IPS-NIHi11 (cell line): ENCODE measurements at regions not wholly inside any gene's neighbourhood (a gene's known extent, or its start where the extent isn't known, plus 50 kb on each side); places are given as distances from the start of the nearest gene placed in this dataset.

ENCODE experiments used
- DNase-seq: peaks from one replicate; pipeline ENCODE4 v3.0.0; 2012; ENCODE audit warnings: mixed read lengths, low spot score

- DNase-seq = no peak
Measured at GRCh38 chr9:109945573-109945972, 165.6 kb downstream of the PALM2AKAP2 start.

DNA sequence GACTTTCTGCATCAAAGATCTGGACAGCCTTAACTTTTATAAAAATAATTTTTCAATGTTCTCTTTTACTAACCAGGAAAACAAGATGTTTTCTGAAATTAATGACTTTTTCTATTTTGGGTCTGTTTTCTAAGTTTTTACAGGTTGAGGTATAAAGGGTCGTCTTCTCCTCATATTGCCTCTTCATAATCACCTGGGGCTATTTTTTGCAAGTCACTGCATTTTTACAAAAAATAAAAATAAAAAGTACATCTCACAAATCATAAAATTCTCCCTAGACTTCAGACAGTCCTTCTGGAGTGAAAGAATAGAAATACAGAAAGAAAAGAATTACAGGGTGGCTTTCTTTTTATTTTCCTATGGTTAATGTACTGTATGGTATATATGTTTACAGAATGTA is 168.5 kb downstream of the PALM2AKAP2 start:
- DNase-seq = no peak

- no peak for DNase-seq
Measured at GRCh38 chr9:109950710-109951443, 170.9 kb downstream of the PALM2AKAP2 start.

GRCh38 chr9:109953300-109953699 is 173.3 kb downstream of the PALM2AKAP2 start:
- DNase-seq = no peak

DNA sequence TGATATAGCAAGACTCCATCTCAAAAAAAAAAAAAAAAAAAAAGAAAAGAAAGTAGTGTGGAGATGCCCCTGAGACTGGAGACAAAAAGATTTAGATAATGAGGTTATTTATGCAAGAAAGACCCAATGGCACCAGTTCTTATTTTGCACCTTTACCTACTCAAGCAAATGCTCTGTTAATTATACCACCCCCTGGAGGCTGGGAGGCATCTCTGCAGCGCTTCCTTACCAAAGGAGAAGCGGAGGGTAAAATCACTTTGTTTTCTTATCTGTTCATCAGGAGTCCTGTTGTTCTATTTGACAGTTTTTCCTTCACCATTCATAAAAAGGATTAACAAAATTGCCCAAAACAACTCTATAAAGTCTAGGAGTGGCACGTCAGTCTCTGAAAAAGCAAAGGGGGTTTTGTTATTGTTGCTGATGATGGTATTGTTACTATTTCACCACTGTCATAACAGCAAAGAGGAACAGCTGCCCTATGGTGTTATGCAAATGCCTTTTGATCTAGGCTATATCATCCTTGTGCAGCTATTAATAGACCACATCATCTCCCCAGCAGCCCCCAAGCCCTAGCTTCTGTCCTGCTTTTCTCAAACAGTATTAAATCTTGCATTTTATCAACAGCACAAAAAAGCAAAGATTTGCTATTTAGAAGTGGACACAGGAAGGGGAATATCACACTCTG is 174.0 kb downstream of the PALM2AKAP2 start:
- DNase-seq = peak; percentile 21

- no peak for DNase-seq
Measured at GRCh38 chr9:109956717-109957440, 176.9 kb downstream of the PALM2AKAP2 start.

DNA sequence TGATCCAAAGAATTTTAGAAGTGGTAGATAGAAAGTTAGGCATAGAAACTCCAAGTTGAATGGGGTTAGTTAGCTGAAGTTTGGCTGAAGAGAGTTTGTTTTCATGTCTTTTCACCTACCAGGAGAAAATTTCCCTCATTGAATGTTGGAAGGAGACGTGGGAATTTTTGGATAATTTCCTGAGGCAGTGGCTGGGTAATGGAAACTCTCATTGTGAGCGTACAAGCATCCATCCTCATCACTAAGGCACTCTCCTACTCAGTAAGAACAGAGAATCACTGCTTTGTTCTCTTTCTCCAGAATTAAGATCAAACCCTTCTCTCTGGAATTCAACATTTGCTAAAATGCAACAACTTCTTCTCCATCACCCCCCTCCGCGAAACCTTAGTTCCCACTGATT is 179.7 kb downstream of the PALM2AKAP2 start:
- DNase-seq = no peak

DNA sequence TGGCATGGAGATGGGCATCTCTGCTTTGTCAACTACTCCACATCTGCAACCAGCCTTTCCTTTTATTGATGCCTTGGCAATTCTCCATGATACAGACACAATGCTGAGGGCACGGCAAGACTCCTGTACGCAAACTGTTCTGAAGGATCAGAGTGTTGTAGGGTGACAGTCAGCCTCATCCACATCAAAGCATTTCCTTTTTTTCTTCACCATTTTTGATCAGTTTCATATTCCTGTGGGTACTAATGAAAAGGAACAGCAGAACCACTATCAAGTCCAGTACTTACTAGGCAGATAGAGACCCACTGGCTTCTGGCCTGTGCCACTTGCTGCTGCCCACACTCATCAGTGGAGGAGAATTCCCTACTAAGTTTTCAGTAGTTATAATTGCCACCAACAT is 181.6 kb downstream of the PALM2AKAP2 start:
- DNase-seq = no peak

GRCh38 chr9:109962215-109962614 is 182.2 kb downstream of the PALM2AKAP2 start:
- no peak for DNase-seq

- no peak for DNase-seq
Measured at GRCh38 chr9:109963079-109963478, 183.1 kb downstream of the PALM2AKAP2 start.

GRCh38 chr9:109966643-109967368 is 186.8 kb downstream of the PALM2AKAP2 start:
- DNase-seq = no peak

DNA sequence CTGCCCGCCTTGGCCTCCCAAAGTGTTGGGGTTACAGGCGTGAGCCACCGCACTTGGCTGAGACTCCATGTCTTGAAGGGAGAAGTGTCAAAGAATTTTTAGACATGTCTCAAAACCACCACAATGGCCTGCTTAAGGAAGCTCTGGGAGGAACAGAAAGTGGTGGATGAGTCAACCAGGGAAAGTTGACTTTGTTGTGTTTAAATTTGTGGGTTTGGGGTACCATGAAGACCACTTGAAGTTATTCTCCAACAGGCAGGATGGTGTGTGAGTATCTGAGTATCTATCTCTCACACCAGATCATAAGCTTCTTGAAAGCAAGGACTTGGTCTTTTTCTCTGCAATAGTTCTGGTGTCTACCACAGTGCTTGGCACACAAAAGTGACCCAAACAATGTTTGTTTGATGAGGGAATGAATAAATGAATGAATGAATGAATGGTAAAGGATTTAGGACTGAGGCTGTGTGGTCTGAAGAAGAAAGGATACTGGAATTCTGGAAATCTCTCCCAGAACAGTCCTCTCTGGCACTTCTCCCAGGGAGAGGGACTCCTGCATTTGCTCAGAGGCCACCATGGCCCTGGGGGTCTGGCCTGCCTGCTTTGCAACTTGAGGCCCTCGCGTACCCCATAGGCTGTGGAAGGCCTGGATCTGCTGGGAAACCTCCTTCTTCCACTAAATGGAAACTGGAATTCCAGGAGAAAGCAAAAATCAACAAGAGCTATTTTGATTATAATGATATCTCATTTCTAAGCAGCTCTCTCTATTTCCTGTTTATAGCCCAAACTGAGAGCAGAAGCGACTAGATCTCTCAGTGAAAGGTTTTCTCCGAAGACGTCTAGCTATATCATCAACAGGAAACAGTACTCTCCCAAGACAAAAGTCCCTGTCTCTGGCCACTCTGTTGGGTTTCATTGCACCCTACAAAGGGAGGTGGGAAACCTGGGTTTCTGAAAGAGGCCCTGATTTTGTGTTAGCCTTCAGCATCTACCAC is 187.9 kb downstream of the PALM2AKAP2 start:
- no peak for DNase-seq

GRCh38 chr9:109969011-109969410 is 189.0 kb downstream of the PALM2AKAP2 start:
- peak; percentile 43 for DNase-seq

GRCh38 chr9:109969573-109970237 is 189.7 kb downstream of the PALM2AKAP2 start:
- no peak for DNase-seq

- no peak for DNase-seq
Measured at GRCh38 chr9:109971226-109971625, 191.2 kb downstream of the PALM2AKAP2 start.

DNA sequence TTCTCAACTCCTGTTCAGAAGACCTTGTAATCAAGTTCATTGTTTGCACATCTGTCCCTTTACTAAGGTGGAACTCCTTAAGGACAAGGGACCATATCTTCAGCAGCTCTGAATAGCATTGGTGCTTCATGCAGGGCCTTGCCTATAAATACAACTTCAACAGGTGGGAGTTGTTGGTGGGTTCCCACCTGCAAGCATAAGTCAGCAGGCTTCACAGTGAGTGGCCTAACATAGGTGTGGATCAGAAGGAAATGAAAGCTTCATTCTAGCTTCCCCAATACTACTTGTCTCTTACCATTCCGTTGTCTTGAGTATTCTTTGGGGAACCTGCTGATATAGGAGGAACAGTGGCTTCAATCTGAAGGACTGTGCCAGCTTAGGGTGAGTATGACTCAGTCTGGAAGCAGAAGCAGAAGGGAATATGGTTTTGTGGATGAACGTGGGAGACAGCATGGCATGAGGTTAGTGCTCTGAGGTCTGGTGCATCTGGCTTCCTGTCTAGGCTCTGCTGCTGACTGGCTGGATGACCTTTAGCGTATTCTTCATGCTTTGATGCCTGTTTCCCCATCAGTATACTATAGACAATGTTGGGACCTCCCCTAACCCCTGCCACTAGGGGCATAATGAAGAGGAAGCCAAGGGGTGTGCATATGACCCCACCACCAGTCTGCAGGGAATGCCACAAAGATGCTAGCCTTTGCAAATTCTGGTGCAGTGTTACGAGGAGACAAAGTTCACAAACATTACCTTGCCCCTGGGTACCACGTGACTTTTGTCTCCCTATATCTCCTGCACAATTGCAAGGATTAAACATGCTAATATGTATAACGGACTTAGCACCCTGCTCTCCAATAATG is 192.3 kb downstream of the PALM2AKAP2 start:
- DNase-seq = peak; percentile 22

GRCh38 chr9:109973336-109973735 is 193.3 kb downstream of the PALM2AKAP2 start:
- DNase-seq = no peak

- no peak for DNase-seq
Measured at GRCh38 chr9:109974143-109974917, 194.3 kb downstream of the PALM2AKAP2 start.

DNA sequence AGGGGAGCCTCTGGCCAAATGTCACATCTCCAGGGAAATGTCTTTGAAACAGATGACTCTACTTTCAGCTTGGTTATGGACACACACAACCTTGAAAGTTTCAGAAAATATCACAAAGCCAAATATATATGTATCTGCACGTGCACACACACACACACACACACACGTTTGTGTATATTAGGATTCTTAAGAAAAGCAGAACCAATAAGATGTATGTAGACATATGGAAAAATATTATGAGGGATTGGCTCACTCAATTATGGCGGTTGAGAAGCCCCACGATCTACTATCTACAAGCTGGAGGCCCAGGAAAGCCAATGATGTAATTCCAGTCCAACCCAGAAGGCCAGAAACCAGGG is 194.9 kb downstream of the PALM2AKAP2 start:
- DNase-seq = no peak
